Mucosa of gallbladder (tissue), 1 donor: ENCODE measurements at regions not wholly inside any gene's neighbourhood (a gene's known extent, or its start where the extent isn't known, plus 50 kb on each side); places are given as distances from the start of the nearest gene placed in this dataset.
"Not testable (repeated sequence)": the region's sequence is repeated elsewhere in the genome, so short reads cannot be mapped to it uniquely, and the experiment has no call there.

Experiments used
- DNase-seq: peaks from one replicate; pipeline ENCODE4 v3.0.0-alpha.2; 2020; ENCODE audit warnings: low spot score
- donor health status: DM: no; HTN: no; CAD: no.

DNA sequence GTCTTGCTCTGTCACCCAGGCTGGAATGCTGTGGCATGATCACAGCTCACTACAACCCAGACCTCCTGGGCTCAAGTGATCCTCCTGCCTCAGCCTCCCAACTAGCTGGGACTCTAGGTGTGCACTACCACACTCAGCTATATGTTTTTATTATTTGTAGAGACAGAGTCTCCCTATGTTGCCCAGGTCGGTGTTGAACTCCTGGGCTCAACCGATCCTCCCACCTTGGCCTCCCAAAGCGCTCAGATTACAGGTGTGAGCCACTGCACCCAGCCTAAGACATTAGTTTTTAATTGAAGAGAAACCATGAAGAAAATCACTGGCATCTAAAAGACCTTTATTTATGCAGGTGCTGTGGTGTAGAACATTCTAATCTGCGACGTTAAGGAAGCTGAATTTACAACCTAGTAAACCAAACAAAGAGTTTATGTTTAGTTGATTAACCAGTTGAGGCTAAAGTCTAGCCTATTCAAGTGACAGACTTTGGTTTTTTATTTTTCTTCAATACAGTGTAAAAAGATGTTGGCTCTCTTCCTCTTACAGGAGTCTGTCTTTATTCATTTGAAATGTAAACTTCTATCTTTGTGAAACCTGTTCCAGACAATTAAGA, 52.5 kb upstream of the NBL1 start:
- no peak for DNase-seq

DNA sequence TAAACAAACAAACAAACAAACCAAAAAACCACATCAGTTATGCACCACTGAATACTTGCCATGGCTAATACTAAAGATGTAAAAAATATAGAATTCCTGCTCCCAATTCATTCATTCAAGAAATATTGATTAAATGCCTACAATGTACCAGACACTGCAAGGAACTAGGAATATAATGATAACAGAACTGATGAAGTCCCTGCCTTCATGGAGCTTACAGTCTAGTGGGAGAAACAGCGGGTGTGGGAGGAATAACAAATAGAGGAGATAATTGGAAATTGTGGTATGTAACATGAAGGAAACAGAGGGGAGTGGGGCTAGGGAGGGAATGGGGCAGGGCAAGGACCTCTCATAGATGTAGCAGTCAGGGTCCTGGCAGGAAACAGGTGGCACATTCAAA, 58.6 kb upstream of the NBL1 start:
- no peak for DNase-seq

DNA sequence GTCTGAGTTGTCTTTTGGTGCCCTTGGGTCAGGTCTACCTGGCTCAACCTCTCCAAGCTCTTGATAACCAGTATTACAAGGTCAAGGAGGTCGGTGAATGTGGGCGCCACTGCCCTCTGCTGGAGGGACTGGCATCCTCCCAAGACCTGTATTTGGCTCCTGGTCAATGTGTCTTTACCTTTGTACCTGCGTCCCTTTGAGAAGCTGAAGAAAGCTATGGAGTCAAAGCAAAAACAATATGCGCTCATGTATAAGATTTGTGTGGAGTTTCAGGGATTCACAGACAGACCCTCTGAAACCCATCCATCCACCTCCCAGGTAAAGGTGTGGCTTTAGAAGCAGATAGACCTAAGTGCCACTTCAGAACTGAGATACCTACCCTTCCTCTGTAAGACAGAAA, 61.8 kb upstream of the NBL1 start:
- peak; percentile 64 for DNase-seq

DNA sequence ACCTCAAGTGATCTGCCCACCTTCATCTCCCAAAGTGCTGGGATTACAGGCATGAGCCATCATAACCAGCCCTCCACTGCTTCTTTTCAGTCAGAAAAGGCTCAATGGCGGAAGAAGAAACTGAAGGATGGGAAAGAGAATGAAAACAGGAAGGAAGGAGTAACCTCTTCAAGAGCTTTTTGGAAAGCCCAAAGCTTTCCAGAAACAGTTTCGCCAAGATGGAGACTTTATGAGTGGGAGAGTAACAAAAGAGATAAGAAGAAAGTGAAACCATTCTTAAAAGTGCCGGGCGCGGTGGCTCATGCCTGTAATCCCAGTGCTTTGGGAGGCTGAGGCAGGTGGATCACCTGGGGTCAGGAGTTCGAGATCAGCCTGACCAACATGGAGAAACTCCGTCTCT, 62.7 kb upstream of the NBL1 start:
- no peak for DNase-seq

DNA sequence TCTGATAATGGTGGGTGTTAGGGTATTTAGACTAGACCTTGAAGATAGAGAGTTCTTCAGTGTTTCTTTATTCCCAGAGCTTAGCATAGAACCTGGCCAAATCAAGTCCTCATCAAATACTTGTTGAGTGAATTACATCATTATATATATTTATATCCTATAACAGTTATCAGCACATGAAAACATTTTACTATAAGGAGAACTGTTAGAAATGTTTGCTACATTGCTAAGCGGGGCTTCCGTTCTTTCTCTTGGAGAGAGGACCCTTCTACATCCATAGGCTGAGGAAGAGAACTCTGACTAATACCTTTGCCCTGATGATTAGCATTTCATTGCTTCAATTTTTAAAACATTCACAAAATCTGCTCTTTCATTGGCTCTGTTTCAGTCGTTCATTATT, 66.5 kb upstream of the NBL1 start:
- DNase-seq = no peak

DNA sequence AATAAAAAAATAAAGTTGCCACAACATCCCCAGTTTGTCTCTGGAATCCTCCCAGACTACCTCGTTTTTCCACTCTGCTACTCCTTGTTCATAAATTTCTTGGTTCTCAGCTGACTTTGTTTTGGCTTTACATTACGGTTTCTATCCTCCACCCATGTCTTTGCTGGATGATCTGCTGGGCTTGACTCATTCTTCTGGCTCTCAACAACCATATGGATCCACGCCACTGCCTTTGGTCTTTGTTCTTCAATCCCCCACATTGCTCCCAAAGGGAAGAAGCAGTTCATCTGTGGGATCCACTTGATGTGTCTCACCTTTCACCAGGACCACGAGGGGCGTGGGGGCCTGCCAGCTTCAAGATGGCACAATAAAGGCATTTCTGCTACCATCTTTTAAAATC, 67.1 kb upstream of the NBL1 start:
- no peak for DNase-seq

DNA sequence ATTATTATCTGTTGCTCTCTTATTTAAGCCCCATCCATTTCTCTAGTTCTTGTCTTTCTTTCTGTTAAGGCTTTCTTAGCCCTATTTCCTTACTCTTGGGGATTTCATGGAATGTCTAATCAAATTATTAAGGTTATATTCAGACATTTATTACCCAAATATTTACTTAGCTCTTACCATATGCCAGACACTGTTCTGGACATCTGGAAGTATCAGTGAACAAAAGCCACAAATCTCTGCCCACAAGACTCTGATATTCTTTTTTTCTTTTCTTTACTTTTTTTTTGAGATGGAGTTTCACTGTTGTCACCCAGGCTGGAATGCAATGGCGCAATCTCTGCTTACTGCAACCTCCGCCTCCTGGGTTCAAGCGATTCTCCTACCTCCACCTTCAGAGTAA, 74.3 kb upstream of the NBL1 start:
- DNase-seq = no peak

DNA sequence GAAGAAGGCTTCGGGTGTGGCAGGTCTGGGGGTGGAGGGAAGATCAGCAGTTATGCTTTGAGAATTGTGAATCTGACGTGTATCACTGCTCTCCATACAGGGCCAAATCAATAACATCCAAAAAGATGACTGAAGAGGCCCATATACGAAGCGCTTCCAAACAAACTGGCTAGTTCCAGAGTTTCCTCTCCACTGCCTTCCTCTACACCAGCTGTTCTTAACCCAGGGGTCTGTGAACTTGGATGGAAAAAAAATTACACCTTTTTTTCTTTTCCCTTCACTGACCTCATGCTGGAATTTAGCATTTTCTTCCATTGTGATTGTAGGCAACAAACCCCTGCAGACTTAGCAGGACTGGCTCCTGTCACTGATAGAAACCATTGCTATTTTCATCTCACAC, 77.1 kb upstream of the NBL1 start:
- DNase-seq = no peak

DNA sequence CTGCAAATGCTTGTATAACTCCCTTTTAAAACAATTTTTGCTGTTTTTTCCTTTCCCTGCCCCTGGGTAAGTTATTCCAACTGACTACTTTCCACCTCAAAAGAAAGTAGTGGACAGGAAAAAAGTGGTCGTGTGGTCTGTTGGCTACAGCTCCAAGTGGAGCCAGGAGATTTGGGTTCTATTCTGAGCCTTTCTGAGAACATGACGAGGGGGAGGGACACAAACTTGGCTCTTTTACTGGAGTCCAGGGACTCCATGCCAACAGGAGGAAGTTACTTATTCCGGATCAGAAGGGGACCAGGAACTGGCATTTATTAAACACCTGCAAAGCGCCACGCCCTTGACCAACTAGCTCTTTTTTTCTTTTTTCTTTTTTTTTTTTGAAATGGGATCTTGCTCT, 79.0 kb upstream of the CAPZB start:
- DNase-seq = no peak

DNA sequence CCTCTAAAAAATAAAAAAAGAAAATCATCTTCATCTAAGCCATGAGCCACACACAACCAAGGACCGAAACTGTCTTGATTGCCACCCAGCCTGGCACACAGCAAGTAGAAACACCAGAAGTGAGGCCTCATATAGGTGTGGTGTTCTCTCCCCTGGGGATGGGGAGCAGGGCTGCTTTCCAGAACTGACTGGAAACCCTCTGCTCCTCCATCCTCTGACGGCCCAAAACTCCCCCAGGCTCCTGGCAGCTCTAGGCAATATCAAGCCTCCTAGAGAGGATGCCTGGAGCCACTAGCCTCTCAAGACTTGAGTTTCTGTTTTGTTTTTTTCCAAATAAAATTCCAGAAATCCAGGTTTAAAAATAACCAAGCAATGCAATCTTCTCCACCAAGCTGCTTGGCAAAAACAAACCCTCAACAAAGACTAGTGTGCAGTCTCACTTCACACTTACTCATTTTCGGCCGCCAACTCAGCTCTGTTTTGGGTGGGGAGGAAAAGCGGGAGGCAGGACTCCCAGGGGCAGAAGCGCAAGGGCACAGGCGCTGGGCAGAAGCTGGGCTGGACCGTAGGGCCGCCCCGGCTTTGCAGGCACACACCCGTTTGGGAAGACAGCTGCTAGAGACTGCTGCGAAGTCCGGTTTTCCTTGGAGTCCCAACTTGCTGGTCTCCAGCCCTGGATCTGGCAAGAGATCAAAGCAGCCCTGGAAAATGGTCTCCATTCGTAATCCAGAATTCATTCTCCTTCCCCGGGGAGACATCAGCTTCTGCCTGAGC, 78.2 kb upstream of the CAPZB start:
- DNase-seq = peak; percentile 27

DNA sequence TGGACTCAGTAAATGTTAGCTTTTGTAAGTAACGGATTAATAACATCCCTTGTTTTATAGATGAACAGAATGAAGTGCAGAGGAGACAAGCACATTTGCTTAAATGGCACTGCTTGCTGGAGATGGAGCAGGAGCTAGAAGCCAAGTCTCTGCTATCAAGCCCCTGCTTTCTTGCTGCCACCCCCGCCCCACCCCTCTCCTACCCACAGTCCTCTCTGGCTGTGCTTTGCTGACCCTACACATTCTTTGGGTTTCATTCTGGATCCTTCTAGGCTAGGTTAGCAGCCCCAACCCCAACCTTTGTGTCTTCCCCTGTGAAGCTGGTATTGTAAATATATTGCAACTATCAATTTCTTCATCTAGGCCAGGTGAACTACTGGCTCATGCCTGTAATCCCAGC, 77.5 kb upstream of the CAPZB start:
- no peak for DNase-seq

DNA sequence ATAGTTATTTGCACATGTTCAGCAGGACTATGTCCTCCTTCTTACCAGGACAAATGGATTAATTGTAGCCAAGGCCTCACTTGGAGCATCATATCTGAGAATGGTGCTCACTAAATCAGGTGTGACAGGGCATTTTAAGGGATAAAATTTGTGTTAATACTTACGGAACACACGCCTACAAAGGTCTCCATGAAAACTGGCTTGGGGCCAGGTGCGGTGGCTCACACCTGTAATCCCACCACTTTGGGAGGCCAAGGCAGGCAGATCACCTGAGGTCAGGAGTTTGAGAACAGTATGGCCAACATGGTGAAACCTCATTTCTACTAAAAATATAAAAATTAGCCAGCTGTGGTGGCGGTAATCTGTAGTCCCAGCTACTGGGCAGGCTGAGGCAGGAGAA, 75.1 kb upstream of the CAPZB start:
- DNase-seq = no peak

DNA sequence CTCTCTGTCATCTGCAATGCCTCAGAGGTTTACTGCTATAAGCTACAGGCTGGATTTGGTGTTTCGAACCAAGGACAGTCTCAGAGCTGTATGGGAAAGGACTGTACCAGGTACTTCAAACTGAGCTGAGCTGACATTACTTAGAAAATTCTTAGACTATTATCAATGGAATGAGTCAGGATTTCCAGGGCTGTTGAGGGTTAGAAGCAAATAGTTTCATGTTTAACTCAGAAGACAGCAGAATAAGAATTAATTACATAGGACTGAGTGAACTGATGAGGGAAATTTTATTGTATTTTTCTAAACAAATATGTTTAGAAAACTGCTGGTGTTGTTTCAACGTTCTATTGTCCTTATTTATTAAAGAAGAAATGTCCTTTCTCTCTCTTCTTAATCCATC, 74.3 kb upstream of the CAPZB start:
- DNase-seq = no peak

DNA sequence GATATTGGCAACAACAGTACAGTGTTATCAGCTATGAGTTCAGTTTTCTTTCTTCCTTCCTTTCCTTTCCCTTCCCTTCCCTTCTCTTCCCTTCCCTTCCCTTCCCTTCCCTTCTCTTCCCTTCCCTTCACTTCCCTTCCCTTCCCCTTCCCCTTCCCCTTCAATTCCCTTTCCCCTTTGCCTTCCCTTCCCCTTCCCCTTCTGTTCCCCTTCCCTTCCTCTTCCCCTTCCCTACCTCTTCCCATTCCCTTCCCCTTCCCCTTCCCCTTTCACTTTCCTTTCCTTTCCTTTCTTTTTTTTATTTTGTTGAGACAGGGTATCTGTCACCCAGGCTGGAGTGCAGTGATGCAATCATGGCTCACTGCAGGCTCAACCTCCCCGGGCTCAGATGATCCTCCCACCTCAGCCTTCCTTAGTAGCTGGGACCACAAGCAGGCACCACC, 72.3 kb upstream of the CAPZB start:
- no peak for DNase-seq

DNA sequence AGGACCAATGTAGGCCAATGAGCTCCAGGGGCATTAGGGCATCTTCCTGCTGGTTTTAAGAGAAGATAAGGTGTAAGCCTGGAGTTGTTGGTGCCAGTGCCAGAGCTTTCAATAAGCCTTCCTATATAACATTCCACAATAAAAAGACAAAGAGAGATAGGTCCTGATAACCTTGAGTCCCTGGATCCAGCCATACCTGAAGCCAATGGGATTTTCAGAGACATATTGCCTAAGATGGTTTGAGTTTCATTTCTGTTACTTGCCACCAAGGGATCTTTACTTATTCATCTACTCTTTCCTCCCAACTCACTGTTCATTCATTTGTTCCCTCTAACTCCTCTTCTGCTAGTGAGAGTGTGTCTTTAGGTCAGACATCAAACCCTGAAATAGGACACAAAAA, 68.8 kb upstream of the CAPZB start:
- no peak for DNase-seq

DNA sequence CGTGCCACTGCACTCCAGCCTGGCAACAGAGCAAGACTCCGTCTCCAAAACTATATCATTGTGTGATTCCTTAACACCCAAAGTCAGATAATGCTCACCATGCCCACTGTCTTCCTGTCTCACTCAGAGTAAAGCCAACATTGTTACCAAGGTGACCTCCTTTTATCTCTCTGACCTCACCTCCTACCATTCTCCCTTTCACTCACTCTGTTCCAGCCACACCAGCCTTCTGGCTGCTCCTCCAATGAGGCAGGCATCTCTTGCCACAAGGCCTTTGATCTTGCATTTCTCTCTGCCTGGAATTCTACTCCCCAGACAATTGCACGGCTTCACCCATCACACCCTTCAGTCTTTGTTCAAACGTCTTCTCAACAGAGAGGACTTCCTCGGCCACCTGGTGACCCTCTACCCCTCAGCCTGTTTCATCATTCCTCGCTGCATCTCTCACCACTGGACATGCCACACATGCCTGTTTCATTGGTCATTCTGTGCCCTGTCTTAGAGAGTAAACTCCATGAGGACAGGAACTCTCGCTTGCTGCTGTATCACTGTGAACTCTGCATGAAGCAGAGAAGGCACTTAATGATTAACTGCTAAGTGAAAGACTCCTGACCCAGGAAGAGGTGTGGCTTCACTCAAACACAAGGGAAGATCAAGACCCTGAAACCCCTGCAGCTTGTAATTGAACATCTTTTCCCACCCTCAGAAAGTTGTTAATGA, 67.1 kb upstream of the CAPZB start:
- no peak for DNase-seq

DNA sequence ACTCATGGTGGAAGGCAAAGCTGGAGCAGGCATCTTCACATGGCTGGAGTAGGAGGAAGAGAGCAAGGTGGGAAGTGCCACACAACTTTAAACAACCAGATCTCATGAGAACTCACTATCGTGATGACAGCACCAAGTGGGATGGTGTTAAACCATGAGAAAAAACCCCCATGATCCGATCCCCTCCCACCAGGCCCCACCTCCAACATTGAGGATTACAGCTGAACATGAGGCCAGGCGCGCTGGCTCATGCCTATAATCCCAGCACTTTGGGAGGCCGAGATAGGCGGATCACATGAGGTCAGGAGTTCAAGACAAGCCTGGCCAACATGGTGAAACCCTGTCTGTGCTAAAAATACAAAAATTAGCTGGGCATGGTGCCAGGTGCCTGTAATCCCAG, 66.5 kb upstream of the CAPZB start:
- not testable (repeated sequence) for DNase-seq

DNA sequence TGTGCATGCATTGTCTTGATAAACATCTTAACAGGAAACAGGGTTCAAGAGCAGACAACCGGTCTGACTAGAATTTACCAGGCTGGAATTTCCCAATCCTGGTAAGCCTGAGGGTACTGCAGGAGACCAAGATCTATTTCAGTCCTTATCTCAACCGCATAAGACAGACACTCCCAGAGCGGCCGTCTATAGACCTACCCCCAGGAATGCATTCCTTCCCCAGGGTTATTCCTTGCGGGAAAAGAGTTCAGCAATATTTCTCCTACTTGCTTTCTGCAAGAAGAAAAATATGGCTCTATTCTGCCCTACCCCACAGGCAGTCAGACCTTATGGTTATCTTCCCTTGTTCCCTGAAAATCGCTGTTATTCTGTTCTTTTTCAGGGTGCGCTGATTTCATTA, 65.1 kb upstream of the CAPZB start:
- DNase-seq = not testable (repeated sequence)

DNA sequence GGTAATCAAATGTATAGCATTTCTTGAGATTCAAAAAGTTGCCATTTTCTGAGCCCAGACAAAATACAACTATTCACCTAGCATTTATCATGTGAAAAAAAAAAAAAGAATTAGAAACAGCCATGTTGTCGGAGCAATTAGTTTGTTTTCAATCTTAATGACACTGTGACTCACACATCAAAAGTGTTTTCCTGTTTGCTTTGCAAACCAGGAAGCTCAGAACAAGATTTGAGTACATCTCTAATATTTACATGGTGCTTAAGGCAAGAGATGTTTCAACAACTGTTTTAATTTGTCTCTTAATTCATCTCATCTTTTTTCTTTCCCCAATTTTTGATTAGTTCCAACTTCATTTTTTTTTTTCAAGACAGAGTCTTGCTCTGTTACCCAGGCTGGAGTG, 62.5 kb upstream of the CAPZB start:
- DNase-seq = no peak

DNA sequence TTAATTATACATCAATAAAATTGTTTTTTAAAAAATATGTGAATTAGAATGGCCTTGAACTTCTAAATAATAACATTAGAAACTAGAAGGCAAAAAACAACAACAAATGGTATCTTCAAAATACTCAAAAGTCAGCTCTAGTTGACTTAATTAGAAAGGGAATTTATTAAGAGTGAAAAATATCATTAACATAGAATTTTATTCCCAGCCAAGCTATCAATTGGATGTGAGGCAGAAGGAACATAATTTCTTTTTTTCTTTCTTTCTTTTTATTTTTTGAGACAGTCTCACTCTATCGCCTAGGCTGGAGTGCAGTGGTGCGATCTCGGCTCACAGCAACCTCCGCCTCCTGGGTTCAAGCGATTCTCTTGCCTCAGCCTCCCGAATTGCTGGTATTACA, 51.2 kb upstream of the CAPZB start:
- DNase-seq = no peak

DNA sequence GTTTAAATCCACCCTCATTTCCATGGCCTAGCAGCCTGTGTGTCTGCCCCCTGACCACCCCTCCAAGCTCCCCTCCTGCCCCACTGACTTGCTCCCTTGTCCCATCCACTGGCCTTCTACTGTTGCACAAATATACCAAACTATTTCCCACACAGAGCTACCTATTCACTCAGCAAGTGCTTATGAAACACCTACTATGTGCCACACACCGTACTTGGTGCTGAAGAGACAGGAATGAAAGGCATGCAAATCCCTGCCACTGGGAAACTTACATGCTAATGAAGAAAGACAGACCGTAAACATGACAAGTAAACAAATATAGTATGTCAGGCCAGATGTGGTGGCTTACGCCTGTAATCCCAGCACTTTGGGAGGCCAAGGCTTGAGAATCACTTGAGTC, 49.9 kb upstream of the CAPZB start:
- no peak for DNase-seq
